ENCODE measurements at regions not wholly inside any gene's neighbourhood (a gene's known extent, or its start where the extent isn't known, plus 50 kb on each side); places are given as distances from the start of the nearest gene placed in this dataset.

- no peak for FAIRE-seq
- DNase-seq (ENCODE audit: low spot score), result no peak
These were observed 420.1 kb downstream of the TBC1D4 start for GRCh38 chr13:75061909-75062308.

DNA sequence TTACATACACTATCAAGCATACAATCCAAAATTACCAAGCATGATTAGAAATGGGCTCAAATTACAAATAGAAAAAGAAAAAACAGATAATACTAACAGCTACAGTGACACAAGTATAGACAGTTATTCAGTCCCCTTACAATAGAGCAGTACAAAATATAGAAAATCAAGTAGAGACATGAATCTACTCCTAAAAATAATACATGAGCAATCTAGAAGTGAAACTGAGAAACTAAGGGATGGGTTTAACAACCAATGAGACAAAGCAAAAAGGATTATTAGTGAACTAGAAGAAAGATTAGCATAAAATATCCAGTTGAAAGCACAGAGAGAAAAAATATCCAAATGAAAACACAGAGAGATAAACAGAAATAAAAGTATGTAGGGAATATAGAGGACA, 426.7 kb downstream of the TBC1D4 start:
- no peak for FAIRE-seq

GRCh38 chr13:75052616-75053015, 429.4 kb downstream of the TBC1D4 start:
- DNase-seq (ENCODE audit: low spot score) (no peak), FAIRE-seq (no peak)

More for the DNA sequence above, 426.7 kb downstream of the TBC1D4 start:
- DNase-seq (ENCODE audit: low spot score), result no peak

DNA sequence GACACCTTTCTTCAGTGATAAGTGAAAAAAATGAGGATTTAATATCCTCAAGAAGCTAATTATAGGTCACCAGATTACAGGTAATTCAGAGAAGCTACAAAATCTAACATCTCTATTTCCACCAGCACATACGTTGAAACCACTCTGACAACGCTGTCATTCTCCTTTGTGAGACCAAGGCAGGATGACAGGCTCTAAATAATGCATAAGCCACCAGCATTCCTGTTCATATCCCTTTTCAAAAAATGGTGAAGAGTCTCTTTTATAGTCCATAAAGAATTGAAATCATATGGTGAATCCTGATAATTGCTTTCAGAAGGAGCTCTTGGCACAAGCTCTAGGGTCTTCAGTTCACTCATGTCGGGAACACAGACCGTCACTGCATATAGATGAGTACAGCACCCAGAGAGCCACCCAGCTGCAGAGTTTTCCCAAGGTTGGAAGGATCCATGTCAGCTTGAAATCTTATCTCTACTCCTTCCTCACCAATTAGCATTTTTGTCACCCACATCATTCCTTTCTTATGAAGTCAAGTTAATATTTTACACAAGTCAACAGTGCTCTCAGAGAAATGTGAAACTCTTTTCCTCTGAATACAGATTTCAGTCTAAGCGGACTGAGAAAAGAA, 431.4 kb downstream of the TBC1D4 start:
- FAIRE-seq (no peak), DNase-seq (ENCODE audit: low spot score) (no peak)

- FAIRE-seq (no peak), DNase-seq (ENCODE audit: low spot score) (no peak)
These were observed 432.1 kb downstream of the TBC1D4 start for GRCh38 chr13:75049735-75050335.

GRCh38 chr13:75042807-75043206, 439.2 kb downstream of the TBC1D4 start:
- FAIRE-seq (no peak), DNase-seq (ENCODE audit: low spot score) (no peak)

DNA sequence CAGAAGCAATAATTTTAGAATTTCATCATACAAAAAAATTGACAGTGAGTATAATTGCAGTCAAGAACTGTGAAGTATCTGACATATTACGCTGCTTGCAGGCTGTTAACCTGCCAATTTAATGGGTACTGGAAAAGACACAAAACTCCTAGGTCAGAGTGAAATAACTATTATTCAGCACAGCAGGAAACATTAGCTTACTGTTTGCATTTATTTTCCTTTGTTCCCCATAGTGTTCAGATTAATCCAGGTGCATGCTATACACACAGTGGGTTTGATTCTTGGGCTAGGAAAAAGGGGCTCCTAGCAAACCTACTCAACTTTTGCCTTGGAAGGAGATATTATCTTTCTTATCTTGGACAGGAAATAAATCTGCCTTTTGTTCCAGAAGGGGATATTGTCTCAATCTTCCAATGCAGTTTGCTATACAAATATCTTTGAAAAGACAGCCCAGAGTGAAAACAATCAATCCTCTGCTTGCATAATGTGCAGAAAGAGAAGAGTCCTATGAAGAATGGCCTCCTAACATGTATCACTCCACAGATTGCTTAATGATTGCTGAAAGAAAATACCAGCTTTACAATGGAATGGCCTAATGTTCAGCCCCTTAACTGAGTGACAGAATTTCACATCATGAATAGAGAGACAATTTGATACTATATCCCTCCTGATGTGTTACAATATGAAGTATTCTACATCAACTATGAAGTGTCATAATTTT, 443.4 kb downstream of the TBC1D4 start:
- DNase-seq (ENCODE audit: low spot score), result no peak
- no peak for FAIRE-seq

- DNase-seq (ENCODE audit: low spot score) (no peak), FAIRE-seq (no peak)
These were observed 456.0 kb downstream of the TBC1D4 start for GRCh38 chr13:75025956-75026355.

DNA sequence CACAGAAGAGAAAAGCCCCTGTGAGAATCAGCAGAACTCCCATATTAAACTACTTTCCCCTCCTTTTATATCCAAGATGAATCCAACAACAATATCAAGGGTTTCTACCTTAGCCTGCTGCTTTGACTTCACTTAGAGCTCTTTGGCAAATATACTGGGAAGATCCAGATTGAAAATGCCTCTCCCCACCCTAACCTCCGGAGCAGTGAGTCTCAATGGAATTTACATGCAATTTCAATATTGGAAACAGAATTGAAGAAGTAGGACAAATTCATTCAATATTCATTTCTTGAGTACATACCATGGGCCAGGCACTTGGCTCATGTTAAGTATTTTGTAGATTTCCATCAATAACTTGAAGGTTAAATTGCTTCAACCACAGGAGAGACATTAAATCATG, 457.4 kb downstream of the TBC1D4 start:
- no peak for FAIRE-seq

GRCh38 chr13:75023609-75024008, 458.4 kb downstream of the TBC1D4 start:
- FAIRE-seq (no peak), DNase-seq (ENCODE audit: low spot score) (no peak)

More for the DNA sequence above, 457.4 kb downstream of the TBC1D4 start:
- no peak for DNase-seq (ENCODE audit: low spot score)

DNA sequence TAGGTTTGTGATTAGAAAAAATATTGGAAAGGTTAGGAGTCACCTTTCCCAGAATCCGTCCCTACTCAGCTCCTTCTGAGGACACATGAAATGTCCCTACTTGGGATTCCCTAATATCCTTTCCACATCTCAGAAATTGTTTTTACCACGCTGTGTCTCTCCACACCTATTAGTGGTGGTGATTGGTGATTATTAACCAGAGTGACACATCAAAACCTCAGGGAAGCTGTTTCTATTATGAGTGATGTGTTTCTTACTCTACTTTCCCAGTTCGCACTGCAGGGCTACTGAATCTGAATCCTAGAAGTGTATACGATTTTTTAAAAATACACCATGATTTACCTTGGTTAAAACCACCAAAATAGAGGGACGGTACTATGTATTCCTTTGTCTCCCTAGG, 460.8 kb downstream of the TBC1D4 start:
- FAIRE-seq, result no peak
- no peak for DNase-seq (ENCODE audit: low spot score)

DNA sequence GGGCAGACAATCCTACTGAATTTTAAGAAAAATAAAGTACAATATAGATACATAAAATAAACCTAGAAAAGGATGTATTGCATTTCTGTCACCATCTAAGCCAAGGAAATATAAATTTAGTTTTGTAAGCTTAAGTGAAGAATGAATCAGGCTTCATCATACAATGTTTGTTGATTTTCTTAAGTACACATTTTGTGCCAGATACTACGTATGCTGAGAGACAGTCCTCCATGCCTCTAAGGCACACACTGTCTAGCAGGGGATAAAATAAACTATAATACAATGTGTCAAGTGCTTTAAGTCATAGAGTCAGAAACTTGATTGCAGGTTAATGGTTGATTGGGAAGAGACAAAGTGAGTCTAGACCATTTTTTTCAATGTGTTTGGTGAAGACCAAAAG, 465.7 kb downstream of the TBC1D4 start:
- no peak for DNase-seq (ENCODE audit: low spot score)
- FAIRE-seq, result no peak

DNA sequence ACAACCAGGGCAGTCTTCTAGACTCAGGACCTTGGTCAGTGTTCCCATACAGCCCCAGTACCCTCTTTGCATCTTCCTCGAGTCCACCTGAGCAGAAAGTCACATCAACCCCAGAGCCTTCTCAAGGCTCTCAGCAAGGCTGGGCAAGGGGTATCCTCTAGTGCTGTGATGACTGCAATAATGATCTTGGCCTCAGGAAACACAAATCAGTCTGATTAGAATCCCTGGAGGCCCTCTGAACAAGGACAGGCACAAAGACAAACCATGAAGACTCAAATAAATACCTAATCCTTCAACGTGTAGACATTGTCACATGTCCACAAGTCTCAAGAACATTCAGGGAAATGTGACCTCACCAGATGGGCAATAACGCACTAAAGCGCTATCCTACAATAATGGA, 468.2 kb downstream of the TBC1D4 start:
- FAIRE-seq, result no peak
- no peak for DNase-seq (ENCODE audit: low spot score)

- FAIRE-seq (no peak), DNase-seq (ENCODE audit: low spot score) (no peak)
These were observed 471.0 kb downstream of the TBC1D4 start for GRCh38 chr13:75010941-75011340.

- no peak for FAIRE-seq
- DNase-seq (ENCODE audit: low spot score), result no peak
These were observed 473.0 kb downstream of the TBC1D4 start for GRCh38 chr13:75008926-75009325.

DNA sequence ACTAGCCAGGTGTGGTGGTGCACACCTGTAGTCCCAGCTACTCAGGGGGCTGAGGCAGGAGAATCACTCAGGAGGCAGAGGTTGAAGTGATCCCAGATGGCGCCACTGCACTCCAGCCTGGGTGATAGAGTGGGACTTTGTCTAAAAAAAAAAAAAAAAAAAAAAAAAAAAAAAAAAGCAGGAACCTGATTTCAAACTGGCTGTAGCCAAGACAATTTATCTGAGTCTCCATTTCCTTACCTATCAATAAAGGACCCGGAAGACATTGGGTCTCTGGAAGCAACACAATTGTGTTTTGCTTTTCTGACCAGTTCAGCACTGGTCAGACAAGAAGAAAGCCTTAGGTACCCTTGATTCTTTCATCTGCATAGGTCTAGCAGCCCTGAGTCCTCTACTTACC, 491.0 kb downstream of the TBC1D4 start:
- DNase-seq (ENCODE audit: low spot score) (no peak), FAIRE-seq (no peak)

- FAIRE-seq (no peak), DNase-seq (ENCODE audit: low spot score) (no peak)
These were observed 494.8 kb downstream of the TBC1D4 start for GRCh38 chr13:74987124-74987690.

DNA sequence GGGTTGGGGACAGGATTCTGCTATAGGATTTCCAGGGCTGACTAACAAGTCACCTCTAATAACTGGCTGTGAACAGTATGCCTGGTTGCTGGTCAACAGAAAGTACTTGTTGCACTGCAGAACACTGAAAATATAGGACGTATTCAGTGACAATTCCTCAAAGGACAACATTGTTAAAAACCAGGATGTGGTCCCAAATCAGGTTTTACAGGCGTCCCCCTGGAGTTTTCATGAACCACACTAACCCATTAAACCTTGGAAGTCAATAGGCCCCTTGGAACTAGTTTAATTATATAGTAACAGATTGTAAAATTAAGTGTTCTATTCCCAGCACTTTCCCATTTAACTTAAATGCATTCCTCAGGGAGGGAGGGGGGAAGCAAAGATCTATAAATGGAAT, 495.4 kb downstream of the TBC1D4 start:
- no peak for DNase-seq (ENCODE audit: low spot score)
- FAIRE-seq, result no peak

GRCh38 chr13:74979703-74980102, 502.3 kb downstream of the TBC1D4 start:
- no peak for DNase-seq (ENCODE audit: low spot score)
- no peak for FAIRE-seq

DNA sequence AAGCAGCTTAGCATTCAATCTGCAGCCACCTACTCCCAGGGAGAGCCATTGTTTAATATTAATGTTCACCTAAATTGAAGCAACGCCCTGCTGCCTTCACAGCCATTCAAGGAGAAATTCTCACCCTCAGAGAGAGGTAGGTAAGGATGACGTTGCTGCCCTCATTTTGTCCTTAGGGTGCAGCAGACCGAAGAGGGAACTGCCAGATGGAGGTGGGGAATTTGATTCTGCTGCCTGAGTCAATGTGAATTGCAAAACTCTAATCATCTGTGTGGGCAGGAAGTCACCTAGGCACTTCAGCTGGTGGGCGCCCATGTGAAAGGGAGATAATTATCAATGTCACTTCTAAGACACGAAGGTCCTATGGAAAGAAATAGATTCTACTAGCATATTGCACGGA, 503.4 kb downstream of the TBC1D4 start:
- FAIRE-seq, result no peak
- DNase-seq (ENCODE audit: low spot score), result no peak

GRCh38 chr13:74977498-74977897, 504.5 kb downstream of the TBC1D4 start:
- FAIRE-seq (no peak), DNase-seq (ENCODE audit: low spot score) (no peak)

GRCh38 chr13:74975111-74975510, 506.9 kb downstream of the TBC1D4 start:
- no peak for FAIRE-seq
- no peak for DNase-seq (ENCODE audit: low spot score)

Data from urothelium cell line (cell line).